Superior temporal gyrus (tissue), 1 donor: ENCODE measurements at regions not wholly inside any gene's neighbourhood (a gene's known extent, or its start where the extent isn't known, plus 50 kb on each side); places are given as distances from the start of the nearest gene placed in this dataset.
"Not testable (repeated sequence)": the region's sequence is repeated elsewhere in the genome, so short reads cannot be mapped to it uniquely, and the experiment has no call there.

ENCODE experiments used
- DNase-seq: peaks from one replicate; pipeline ENCODE4 v3.0.0-alpha.2; 2016; ENCODE audit errors: extremely low spot score

DNA sequence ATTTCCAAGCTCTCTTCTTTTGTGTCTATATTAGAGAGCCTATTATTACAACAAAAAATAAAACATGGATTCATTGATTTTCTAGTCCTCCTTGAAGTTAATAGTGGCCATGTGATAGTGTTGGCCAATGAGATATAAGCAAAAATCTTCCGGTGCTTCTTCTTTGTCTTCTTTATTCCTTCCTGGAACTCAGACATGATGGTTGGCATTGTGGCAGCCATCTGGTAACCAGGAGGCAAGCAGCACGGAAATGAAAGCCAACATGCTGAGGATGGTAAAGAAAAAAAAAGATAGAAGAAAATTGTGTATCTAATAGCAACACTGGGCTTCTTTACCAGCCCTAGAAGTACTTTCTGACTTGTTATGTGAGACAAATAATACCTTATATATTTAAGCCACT lies 50.8 kb upstream of the SEL1L start:
- DNase-seq: no peak

DNA sequence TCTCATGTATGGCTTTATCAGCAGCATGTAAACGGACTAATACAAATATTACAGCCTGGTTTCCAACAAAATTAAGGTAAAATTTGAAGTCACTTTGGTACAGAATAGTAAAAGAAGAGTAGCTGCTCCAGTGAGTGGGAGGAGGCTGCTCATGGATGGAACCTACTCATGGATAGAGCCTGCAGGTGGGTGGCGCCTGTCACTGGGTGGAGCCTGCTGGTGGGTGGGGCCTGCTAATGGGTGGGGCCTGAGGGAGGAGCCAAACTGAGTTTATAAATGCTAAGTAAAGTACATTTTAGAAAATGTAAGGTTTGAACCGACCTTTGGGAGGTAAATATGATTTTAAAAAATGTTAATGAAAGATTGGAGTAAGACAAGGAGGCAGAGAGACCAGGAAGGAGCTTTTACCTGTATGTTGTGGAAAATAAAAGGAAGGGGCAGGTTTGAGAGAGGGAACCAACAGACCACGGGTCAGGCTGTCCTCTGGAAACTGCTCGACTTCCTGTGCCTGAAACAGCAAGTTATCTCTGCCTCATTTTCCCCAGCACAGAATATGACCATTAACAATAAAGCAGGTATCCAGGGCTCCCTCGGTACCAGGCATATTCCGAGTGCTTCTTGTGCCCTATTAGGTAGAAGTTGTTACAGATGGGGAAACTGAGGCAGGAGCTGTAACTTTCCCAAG lies 55.9 kb upstream of the SEL1L start:
- no peak for DNase-seq

DNA sequence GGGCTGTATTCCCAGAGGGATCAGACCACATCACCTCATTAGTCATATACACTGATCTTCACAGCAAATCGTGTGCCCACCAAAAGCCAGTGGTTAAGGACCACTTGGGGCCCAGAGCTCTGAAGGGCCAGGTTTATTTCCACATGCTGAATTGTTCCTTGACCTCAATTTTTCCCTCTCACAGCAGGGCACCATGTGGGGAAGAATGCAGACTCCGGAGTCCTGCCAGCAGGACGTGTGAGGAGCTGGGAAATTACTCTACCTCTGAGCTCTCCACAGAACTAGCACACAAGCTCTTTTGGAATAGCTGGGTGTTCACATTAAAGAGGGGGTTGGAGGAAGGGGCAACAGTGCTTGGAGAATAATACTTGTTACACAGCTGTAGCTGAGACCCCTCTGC lies 57.6 kb upstream of the SEL1L start:
- no peak for DNase-seq

DNA sequence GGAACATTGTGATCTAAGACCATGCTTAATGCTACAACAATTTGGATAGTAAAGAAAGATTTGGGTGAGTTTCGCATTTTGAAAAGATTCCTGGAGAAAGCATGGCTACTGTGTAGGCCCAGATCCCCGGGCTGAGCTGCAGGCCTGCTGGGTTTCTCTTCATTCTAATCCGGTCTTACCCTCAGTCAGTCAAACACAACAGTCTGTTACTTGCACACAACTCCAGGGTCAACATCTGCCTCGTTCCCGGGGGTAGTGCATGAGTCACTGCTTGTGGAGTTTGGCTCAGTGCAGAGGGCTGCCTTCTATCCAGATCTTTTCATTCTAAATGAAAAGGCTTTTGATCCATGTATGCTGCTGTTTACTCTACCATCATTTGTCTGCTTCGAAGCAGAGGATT lies 60.4 kb upstream of the SEL1L start:
- DNase-seq: peak; percentile 53

DNA sequence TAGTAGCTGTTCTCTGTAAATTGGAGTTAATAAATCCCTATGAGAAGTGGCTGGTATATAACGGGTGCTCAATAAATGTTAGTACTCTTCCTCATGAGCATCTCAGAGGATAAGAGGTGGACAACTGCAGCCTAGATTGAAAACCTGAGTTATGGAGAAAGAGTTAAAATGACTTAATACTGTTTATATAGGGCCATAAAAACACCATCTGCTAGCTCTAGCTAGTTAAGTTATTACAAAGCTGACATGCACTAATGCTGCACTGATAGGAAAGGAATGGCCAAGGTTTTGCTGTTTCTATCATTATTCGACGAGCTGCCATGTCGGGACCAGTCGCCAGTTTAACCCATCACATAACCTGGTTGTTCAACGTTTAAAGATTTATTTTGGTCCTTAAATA lies 72.0 kb upstream of the SEL1L start:
- no peak for DNase-seq

DNA sequence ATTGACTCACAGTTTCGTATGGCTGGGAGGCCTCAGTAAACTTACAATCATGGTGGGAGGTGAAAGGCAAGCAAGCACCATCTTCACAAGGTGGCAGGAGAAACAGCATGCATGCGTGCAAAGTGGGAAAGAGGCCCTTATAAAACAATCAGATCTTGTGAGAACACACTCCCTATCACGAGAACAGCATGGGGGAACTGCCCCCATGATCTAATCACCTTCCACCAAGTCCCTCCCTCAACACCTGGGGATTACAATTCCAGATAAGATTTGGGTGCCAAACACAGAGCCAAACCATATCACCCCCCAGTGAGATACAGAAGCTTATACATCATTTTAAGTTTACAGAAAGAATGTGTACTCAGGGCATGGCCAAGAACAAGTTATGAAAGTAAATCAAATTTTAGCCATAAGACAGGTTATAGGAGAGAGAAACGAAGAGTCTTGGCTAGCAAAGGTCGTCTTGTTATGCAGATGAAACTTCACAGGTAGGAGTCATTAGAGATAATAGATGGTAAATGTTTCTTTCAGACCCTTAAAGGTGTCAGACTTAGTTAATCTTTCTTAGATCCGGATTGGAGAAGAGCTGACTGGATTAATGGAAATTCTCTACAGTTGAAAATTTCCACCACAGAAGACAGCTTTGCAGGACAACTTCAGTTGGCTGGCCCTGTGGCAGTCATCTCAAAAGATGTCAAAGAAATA lies 79.8 kb upstream of the SEL1L start:
- no peak for DNase-seq

DNA sequence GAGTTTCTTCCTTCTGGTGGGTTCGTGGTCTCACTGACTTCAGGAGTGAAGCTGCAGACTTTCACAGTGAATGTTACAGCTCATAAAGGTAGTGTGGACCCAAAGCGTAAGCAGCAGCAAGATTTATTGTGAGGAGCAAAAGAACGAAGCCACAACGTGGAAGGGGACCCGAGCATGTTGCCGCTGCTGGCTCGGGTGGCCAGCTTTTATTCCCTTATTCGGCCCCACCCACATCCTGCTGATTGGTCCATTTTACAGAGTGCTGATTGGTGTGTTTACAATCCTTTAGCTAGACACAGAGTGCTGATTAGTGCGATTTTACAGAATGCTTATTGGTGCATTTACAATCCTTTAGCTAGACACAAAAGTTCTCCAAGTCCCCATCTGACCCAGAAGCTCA lies 80.6 kb upstream of the SEL1L start:
- not testable (repeated sequence) for DNase-seq

DNA sequence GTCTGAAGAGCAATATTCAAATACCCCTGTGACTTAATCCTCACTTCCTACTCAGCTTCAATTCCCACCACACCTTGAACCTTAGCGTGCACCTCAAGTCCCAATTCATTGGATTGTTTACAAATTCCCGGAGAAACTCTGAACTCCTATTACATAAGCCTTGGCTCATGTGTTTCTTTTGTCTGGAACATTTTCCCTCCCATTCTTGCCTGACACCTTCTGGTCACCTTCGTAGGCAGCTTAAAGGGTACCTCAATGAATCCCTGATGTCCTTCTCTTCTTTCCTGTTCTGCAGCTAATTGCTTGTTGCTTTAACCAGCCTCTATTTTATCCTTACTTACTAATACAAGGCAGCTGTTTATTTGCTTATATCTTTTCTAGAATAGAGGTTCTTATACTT lies 85.0 kb upstream of the SEL1L start:
- no peak for DNase-seq

DNA sequence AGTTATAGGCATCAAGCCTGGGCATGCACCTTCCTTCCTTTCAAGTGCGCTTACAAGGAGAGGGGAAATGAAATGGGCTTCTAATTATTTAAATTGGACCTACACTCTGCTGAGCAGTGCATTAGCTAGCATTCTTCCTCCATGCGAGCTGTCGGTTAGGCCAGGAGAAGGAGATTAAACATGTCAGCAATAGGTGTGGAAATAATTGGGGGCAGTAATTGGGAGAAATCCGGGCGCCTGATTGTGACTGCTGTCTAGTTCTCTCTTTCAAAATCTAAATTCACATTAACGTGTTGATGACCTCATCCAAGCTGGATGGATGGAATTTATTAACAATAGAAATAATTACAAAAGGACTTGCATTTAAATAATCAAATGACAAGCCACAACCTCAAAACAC lies 86.2 kb upstream of the SEL1L start:
- DNase-seq: no peak

DNA sequence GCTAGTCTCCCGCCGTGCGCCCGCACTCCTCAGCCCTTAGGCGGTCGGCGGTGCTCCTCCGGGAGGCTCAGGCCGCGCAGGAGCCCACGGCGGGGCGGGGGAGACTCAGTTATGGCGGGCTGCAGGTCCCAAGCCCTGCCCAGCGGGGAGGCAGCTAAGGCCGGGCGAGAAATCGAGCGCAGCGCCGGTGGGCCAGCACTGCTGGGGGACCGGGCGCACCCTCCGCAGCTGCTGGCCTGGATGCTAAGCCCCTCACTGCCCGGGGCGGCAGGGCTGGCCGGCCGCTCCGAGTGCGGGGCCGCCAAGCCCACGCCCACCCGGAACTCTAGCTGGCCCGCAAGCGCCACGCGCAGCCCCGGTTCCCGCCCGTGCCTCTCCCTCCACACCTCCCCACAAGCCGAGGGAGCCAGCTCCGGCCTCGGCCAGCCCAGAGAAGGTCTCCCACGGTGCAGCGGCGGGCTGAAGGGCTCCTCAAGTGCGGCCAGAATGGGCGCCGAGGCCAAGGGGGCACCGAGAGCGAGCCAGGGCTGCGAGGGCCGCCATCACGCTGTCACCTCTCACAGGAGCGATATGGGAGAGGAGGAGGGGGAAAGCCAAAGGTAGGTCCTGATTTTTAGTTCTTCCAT lies 90.2 kb upstream of the SEL1L start:
- not testable (repeated sequence) for DNase-seq

DNA sequence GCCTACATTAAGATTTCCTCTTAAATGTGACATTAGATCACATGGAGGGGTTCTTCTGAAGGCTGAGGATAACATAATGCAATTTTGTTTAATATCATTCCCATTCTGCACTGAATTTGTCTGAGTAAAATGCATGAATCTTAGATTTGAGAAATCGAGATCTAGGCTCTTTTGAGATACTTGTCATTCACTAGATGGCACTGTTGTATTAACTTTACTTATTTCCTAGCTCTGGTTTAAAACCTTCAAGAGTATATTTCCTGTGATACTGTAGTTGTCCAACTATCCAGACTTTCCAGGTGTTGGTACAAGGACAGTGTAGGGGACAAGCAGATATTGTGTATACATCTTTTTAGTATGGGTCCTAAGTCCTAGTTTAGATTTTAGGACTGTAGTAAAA lies 91.7 kb upstream of the SEL1L start:
- peak; percentile 87 for DNase-seq

DNA sequence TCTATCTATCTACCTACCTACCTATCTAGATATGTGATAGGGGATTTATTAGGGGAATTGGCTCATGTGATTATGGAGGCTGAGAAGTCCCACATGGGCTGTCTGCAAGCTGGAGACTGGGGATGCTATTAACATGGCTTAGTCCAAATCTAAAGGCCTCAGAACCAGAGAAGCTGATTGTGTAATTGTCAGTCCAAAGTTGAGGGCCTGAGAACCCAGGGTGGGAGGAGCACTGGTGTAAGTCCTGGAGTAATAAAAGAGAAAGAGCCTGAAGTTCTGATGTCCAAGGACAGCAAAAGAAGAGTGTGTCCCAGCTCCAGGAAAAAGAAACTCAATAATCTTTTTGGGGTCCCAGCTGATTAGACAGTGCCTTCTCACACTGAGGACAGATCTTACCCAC lies 98.5 kb upstream of the SEL1L start:
- DNase-seq: no peak

DNA sequence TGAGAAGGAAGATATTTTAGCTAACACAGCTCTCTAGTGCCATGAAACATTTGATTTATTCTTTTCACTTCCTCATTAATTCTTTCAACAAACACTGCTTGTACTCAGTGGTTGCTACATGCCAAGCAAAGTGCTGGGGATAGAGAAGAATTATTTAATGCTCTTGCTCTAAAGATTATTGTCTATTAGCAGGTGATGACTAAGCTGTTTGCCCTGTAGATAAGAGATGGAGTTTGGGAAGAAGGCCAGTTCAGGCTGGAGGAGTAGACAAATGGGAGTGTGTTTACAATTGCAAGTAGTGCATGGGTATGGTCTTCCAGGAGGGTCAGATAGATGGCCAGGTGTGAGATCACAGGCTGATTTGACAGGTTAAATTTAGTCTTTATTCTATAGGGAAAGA lies 99.8 kb upstream of the SEL1L start:
- DNase-seq: no peak

DNA sequence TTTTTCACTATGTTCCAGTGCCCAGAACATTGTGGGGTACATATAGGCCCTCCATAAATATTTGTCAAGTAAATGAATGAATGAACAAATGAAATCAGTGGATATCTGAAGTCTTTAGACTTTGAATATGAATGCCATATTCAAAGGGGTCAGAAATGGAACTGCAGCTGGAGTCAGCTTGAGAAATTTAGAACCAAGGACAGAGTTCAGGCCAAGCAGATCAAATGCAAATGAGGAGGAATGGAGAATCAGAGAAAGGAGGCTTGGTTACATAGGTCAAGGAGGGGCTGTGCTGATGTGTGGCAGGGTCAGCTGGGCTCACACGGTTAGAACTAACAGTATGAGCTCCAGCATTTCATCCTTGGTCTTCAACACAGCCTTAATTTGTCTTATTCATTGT lies 104.0 kb upstream of the SEL1L start:
- no peak for DNase-seq

DNA sequence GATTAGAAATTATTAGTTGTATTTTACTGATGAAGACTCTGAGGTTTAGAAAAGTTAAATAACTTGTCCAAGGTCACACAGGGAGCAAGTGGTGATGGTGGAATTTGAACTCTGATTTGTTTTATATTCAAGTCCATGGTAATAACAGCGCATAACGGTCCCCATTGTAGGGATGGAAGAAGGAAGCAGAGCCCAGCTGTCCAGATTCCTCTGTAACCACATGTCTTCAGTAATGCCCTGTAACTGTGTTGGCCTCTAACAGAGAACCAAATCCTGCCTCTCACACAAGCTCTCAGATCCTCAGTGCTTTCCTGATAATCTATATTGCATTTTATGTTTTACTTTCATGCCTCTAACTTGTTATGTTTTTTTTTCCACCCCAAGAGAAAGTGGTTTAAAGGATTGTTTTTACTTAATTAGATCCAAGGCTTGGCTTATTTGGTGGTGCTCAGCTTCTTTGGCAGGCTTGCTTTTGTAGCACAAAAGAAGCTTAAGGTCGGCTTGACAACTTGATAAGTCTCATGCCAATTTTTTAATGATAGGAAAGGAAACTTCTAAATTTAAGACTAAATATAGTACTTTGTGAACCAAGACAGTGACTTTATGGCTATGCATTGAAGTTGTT lies 105.1 kb upstream of the SEL1L start:
- no peak for DNase-seq

DNA sequence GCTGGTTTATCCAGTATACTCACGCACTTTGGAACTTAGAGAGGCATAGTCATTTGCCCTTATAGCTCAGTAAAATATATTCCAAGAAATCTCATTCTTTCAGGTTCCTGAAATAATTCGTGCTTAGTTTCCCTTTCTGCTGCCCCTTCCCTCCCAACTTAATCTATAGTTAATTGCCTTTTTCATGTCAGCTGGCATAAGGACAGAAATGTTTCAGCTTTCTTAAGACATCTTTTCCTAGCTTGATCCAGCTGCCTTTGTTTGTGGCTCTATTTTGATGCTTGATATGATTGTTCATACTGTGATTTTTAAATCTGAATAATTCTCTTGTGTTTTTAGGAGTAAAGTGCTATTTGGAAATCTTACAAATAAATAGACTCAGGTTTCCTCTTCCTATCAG lies 120.0 kb upstream of the SEL1L start:
- no peak for DNase-seq

DNA sequence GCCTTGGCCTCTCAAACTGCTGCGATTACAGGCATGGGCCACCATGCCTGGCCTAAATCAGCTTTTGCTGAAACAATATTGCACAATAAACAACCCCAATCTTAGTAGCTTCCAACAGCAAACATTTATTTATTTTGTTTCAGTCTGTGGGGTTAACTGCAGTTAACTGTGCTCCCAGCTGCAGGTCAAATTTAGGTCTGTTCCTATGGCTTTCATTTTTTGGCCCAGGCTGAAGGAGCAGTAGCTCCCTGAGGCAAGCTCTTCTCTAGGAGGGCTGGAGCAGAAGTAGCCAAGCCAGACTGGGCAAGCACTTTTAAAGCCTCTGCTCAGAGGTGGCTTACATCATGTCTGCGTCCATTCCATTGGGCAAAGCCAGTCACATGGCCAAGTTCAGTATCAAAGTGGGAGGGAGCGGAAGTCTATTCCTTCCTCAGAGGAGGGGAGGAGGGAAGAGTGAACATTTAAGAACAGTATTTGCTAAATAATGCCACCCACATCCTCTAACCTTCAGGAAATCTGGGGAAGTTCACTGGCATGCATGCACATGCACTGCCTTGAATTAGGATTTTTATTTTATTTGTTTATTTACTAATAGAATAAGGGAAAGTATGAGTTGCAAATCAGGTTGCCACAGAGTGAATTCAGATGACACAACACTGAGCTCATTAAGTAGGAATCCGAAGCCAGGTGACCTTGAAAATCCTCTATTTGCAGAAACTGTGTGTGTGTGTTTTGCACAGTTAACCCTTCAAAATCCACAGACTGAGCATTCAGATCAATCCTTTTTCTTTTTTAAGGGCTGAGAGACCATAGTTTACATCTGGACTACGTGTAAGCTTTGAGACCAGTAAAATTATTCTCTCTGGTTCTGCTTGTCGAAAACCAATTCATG lies 122.0 kb upstream of the SEL1L start:
- DNase-seq: no peak

DNA sequence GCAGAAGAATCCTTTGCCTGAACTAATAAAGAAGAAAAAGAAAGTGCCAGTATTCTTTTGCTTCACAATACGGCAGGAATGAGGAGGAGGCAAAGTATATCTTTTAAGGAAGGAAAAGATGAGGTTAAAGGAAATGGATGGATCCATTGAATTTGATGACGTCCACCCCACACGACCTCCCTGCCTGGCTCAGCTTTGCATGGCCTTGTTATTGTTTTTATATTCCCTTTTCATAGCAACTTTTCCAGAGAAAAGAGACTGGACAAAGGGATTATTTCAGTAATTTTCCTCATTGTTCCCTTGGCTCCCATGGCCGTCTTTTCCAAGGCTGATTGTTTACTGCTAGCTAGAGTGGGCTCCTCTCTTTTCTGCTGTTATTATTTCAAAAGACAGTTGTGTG lies 123.2 kb upstream of the SEL1L start:
- no peak for DNase-seq

DNA sequence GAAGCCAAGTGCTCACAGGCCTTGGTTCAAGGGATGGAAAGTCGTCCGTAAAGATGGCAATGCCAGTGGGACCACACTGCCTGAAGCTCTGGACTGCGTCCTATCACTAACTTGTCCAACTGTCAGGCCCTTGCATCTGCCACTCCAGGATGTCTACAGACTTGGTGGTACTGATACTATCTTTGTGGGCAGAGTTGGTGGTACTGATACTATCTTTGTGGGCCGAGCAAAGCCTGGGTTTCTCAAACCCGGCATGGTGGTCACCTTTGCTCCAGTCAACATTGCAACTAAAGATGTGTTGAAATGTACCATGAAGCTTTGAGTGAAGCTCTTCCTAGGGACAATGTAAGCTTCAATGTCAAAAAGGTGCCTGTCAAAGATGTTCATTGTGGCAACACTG lies 128.4 kb upstream of the SEL1L start:
- no peak for DNase-seq

DNA sequence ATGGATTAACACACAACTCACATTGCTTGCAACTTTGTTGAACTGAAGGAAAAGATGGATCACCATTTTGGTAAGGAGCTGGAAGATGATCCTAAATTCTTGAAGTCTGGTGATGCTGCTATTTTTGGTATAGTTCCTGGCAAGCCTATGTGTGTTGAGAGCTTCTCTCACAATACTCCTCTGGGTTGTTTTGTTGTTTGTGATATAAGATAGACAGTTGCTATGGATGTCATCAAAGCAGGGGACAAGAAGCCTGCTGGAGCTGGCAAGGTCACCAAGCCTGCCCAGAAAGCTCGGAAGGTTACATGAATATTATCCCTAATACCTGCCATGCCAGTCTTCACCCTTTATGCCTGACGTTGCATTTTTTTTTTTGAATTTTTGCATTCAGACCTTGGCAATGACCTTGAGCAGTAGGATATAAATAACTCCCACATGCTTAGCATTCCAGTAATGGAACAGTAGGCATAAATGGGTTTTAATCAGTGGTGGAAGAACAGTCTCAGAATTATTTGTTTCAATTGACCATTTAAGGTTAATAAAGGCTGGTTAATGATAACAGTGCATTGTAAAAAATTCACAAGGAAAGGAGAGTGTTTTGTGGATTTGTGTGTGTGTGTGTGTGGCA lies 129.0 kb upstream of the SEL1L start:
- DNase-seq: no peak

DNA sequence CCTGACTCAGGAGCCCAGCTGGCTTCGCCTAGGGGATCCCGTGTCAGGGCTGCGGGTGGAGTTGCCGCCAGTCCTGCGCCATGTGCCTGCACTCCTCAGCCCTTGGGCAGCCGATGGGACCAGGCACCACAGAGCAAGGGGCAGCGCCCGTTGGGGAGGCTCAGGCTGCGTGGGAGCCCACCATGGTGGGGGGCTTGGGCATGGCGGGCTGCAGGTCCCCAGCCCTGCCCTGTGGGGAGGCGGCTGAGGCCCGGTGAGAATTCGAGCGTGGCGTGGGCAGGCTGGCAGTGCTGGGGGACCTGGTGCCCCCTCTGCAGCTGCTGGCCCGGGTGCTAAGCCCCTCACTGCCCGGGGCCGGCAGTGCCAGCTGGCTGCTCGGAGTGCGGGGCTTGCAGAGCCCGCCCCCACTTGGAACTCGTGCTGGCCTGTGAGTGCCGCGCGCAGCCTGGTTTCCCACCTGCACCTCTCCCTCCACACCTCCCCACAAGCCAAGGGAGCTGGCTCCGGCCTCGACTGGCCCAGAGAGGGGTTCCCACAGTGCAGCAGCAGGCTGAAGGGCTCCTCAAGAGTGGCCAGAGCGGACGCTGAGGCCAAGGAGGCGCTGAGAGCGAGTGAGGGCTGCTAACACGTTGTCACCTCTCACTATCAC lies 135.1 kb upstream of the SEL1L start:
- DNase-seq: no peak
